GM12878 (cell line): ENCODE measurements at regions not wholly inside any gene's neighbourhood (a gene's known extent, or its start where the extent isn't known, plus 50 kb on each side); places are given as distances from the start of the nearest gene placed in this dataset.

Experiments
- ATAC-seq: fragments of 200-7000 bp; cut with Tn5 transposase; 3 replicates; pipeline ENCODE4 v1.9.1; 2020; ENCODE audit warnings: mild to moderate bottlenecking, moderate library complexity
- BruUV-seq: library from RNA; stranded (reverse); fragments of 400-500 nt; replicated peaks from 2 replicates; lab custom pipeline; 2021; lab: Mats Ljungman, UMichigan
- CTCF ChIA-PET: fragments of 300-600 bp; sonication (Branson Sonifier 250); formaldehyde crosslinking; extraction: SDS; loops from one replicate; lab custom pipeline; 2021; ENCODE audit warnings: inconsistent platforms; lab: Yijun Ruan, JAX
- POLR2A ChIA-PET: fragments of 350-600 bp; formaldehyde crosslinking; extraction: SDS; loops from one replicate; lab custom pipeline; 2021; ENCODE audit warnings: inconsistent platforms; lab: Charles Lee
- RAD21 ChIA-PET: fragments of 300-600 bp; sonication (Branson Sonifier 250); formaldehyde crosslinking; loops from one replicate; lab custom pipeline; 2023; ENCODE audit warnings: antibody characterized with exemption; ENCODE audit not compliant: unreplicated experiment; lab: Charles Lee
- SMC1A ChIA-PET: fragments of 300-600 bp; sonication (Branson Sonifier 250); formaldehyde crosslinking; loops from one replicate; lab custom pipeline; 2023; ENCODE audit not compliant: unreplicated experiment, uncharacterized antibody; lab: Charles Lee
- DNase-seq: peaks from one replicate; pipeline ENCODE4 v3.0.0-alpha.2; 2011; ENCODE audit warnings: low read depth, low spot score
- FAIRE-seq: peaks from 3 replicates; lab custom pipeline; 2011; peaks lifted over from hg19 to GRCh38; lab: Jason Lieb, UNC
- H2AFZ ChIP-seq: 2 replicates; pipeline ENCODE4 v1.6.0; 2011; ENCODE audit warnings: low read depth, low read length, control low read depth; ENCODE audit not compliant: control insufficient read depth
- H3K27ac ChIP-seq: 2 replicates; pipeline ENCODE4 v1.5.1; 2011; ENCODE audit warnings: control low read depth; ENCODE audit not compliant: control insufficient read depth, insufficient read depth
- H3K27me3 ChIP-seq, 2 experiments: replicated peaks in 1 of 2; 2 replicates each; pipeline versions ENCODE4 v1.6.0 to v1.6.1; 2011; ENCODE audit warnings: low read length in 1 of 2; ENCODE audit not compliant: control insufficient read depth in 2 of 2, insufficient read depth in 2 of 2
- H3K36me3 ChIP-seq, 2 experiments: 2 replicates each; pipeline ENCODE4 v1.5.1; 2011; ENCODE audit warnings: low read length in 1 of 2; ENCODE audit not compliant: control insufficient read depth in 2 of 2, insufficient read depth in 2 of 2
- H3K4me1 ChIP-seq: 2 replicates; pipeline ENCODE4 v1.6.1; 2011; ENCODE audit warnings: mild to moderate bottlenecking, low read length, moderate library complexity, mixed read lengths; ENCODE audit not compliant: control insufficient read depth, insufficient read depth
- H3K4me2 ChIP-seq: 2 replicates; pipeline ENCODE4 v1.6.0; 2011; ENCODE audit warnings: control low read depth; ENCODE audit not compliant: control insufficient read depth, insufficient read depth
- H3K4me3 ChIP-seq: fragments of 200-600 bp; sonication (generic); 2 replicates; pipeline ENCODE4 v1.5.1; 2016
- H3K79me2 ChIP-seq: 2 replicates; pipeline ENCODE4 v1.6.0; 2011; ENCODE audit warnings: low read length; ENCODE audit not compliant: control insufficient read depth, insufficient read depth
- H3K9ac ChIP-seq: 2 replicates; pipeline ENCODE4 v1.8.0; 2011; ENCODE audit warnings: low read length, control low read depth, mixed read lengths; ENCODE audit not compliant: control insufficient read depth, insufficient read depth
- H3K9me3 ChIP-seq: replicated peaks from 3 replicates; pipeline ENCODE4 v1.5.1; 2011; ENCODE audit warnings: mild to moderate bottlenecking, low read length; ENCODE audit not compliant: control insufficient read depth, insufficient read depth
- H4K20me1 ChIP-seq: 2 replicates; pipeline ENCODE4 v1.6.0; 2011; ENCODE audit not compliant: control insufficient read depth, insufficient read depth
- BACH1 ChIP-seq: fragments of 450-650 bp; IDR thresholded peaks from 2 replicates; pipeline ENCODE4 v1.6.1; 2017; ENCODE audit warnings: mild to moderate bottlenecking, borderline replicate concordance
- EED ChIP-seq: sonication (generic); IDR thresholded peaks from 2 replicates; pipeline ENCODE4 v1.6.1; 2016; ENCODE audit warnings: antibody characterized with exemption, low read depth
- HDAC6 ChIP-seq: fragments of 200-600 bp; sonication (generic); IDR thresholded peaks from one replicate; pipeline ENCODE4 v1.8.0; 2017; ENCODE audit warnings: antibody characterized with exemption; ENCODE audit not compliant: unreplicated experiment
- JUND ChIP-seq: IDR thresholded peaks from 2 replicates; pipeline ENCODE4 v1.6.1; 2012; ENCODE audit warnings: low read depth, mild to moderate bottlenecking, low read length, improper control_type of control experiment, moderate library complexity
- KLF5 ChIP-seq: fragments of 450-650 bp; IDR thresholded peaks from 2 replicates; pipeline ENCODE4 v1.6.1; 2014; ENCODE audit warnings: mild to moderate bottlenecking; ENCODE audit not compliant: partially characterized antibody
- MTA3 ChIP-seq: IDR thresholded peaks from 2 replicates; pipeline ENCODE4 v1.6.1; 2012; ENCODE audit warnings: low read length, inconsistent platforms, borderline replicate concordance
- NKRF ChIP-seq: fragments of 450-650 bp; conservative IDR thresholded peaks from 2 replicates; pipeline ENCODE4 v1.6.1; 2017; ENCODE audit warnings: mild to moderate bottlenecking, moderate library complexity
- NR2C1 ChIP-seq: fragments of 450-650 bp; IDR thresholded peaks from 2 replicates; pipeline ENCODE4 v1.6.1; 2017; ENCODE audit warnings: antibody characterized with exemption, mild to moderate bottlenecking, moderate library complexity
- PAX5 ChIP-seq: IDR thresholded peaks from 2 replicates; pipeline ENCODE4 v1.6.1; 2011; ENCODE audit warnings: low read depth, low read length, borderline replicate concordance
- POLR2AphosphoS5 ChIP-seq: IDR thresholded peaks from 2 replicates; pipeline ENCODE4 v1.6.1; 2011; ENCODE audit warnings: mild to moderate bottlenecking, low read length, inconsistent platforms
- SMAD1 ChIP-seq: fragments of 450-650 bp; IDR thresholded peaks from 2 replicates; pipeline ENCODE4 v1.6.1; 2018; ENCODE audit warnings: mild to moderate bottlenecking, low read depth; ENCODE audit not compliant: partially characterized antibody
- SPI1 ChIP-seq: IDR thresholded peaks from 2 replicates; pipeline ENCODE4 v1.6.1; 2011; ENCODE audit warnings: low read depth, mild to moderate bottlenecking, low read length, moderate library complexity, borderline replicate concordance; ENCODE audit not compliant: insufficient read depth
- SREBF2 ChIP-seq: IDR thresholded peaks from 2 replicates; pipeline ENCODE4 v1.6.1; 2012; ENCODE audit warnings: mild to moderate bottlenecking, low read length
- TCF12 ChIP-seq: IDR thresholded peaks from 2 replicates; pipeline ENCODE4 v1.6.1; 2011; ENCODE audit warnings: low read depth, mild to moderate bottlenecking, low read length
- YBX1 ChIP-seq: fragments of 450-650 bp; IDR thresholded peaks from 2 replicates; pipeline ENCODE4 v1.6.1; 2016; ENCODE audit warnings: antibody characterized with exemption
- ZZZ3 ChIP-seq: IDR thresholded peaks from 2 replicates; pipeline ENCODE4 v1.6.1; 2011; ENCODE audit warnings: low read depth; ENCODE audit not compliant: control insufficient read depth, insufficient read length
- WGBS: methylation state at CpG from one replicate; pipeline ENCODE4 v1.1.6; 2016; ENCODE audit warnings: low lambda C conversion rate; ENCODE audit not compliant: insufficient replicate concordance, insufficient coverage; ENCODE audit errors: missing lambda C conversion rate; 5-methylcytosine and 5-hydroxymethylcytosine counted together
- in situ Hi-C: fragments of 300-500 bp; cut with MboI; formaldehyde crosslinking; loops from 9 replicates; pipeline ENCODE4 v1.14.3; 2018; ENCODE audit warnings: mixed read lengths
- intact Hi-C: fragments of 100-400 bp; cut with micrococcal nuclease; formaldehyde crosslinking; loops from one replicate; pipeline ENCODE4 v1.14.2; 2022; ENCODE audit not compliant: unreplicated experiment

GRCh38 chr22:48500471-48501230 lies 1327.0 kb downstream of the BRD1 start:
- CTCF ChIA-PET = no interaction called here

More at GRCh38 chr22:48500471-48501230, 1327.0 kb downstream of the BRD1 start:
- Histone ChIP-seq H3K27ac (no peak overlapping the region), H3K4me1 (no peaks in the 10 kb centered on the region), H4K20me1 (no peaks in the 10 kb centered on the region), H3K79me2 (no peaks in the 10 kb centered on the region), H3K36me3 (no peaks in the 10 kb centered on the region), H3K4me2 (no peak overlapping the region), H3K4me3 (no peak overlapping the region), H2AFZ (no peak overlapping the region), H3K9me3 (no peaks in the 10 kb centered on the region; the same call in 2 of the 3 replicates), H3K9ac (no peak overlapping the region), H3K27me3 (no peaks in the 10 kb centered on the region)
- ChIA-PET SMC1A (no interaction called here), RAD21 (no interaction called here), POLR2A (no interaction called here)
- no peak for DNase-seq
- no TSS peak for BruUV-seq
- ATAC-seq = no peak
- in situ Hi-C loops = no loop called here
- no peak for FAIRE-seq
- intact Hi-C loops = no loop called here
- TF ChIP-seq TCF12 (no peak), EED (no peak), PAX5 (no peak), BACH1 (no peak), YBX1 (no peak), SPI1 (no peak), KLF5 (no peak), MTA3 (no peak), ZZZ3 (no peak), SMAD1 (no peak), POLR2AphosphoS5 (no peak), JUND (no peak), HDAC6 (no peak), SREBF2 (no peak), NKRF (no peak), NR2C1 (no peak)
- WGBS = 42% methylated on average over 30 of the region's 31 CpGs
